WTC11 (cell line): ENCODE measurements at regions not wholly inside any gene's neighbourhood (a gene's known extent, or its start where the extent isn't known, plus 50 kb on each side); places are given as distances from the start of the nearest gene placed in this dataset.
A peak's percentile ranks its signal among the peaks of the same experiment; 100 is the strongest.

Experiments used
- ATAC-seq: fragments of 200-7000 bp; cut with Tn5 transposase; 2 replicates; pipeline ENCODE4 v1.10.0; 2021; ENCODE audit warnings: mild to moderate bottlenecking, moderate library complexity
- CTCF ChIA-PET: fragments of 300-600 bp; sonication (Branson Sonifier 250); formaldehyde crosslinking; loops from one replicate; lab custom pipeline; 2021; ENCODE audit warnings: antibody characterized with exemption; lab: Charles Lee
- POLR2A ChIA-PET: fragments of 350-600 bp; sonication (Branson Sonifier 250); formaldehyde crosslinking; loops from one replicate; lab custom pipeline; 2021; ENCODE audit warnings: antibody characterized with exemption; lab: Charles Lee
- DNase-seq: peaks from one replicate; pipeline ENCODE4 v3.0.0; 2021; ENCODE audit warnings: low spot score
- H3K27ac Mint-ChIP-seq: 2 replicates; pipeline ENCODE4 v1.8.0; 2021; ENCODE audit warnings: mixed read lengths
- H3K27me3 Mint-ChIP-seq: 2 replicates; pipeline ENCODE4 v1.8.0; 2021; ENCODE audit warnings: low read depth, mild to moderate bottlenecking, moderate library complexity, mixed read lengths
- H3K36me3 Mint-ChIP-seq: 2 replicates; pipeline ENCODE4 v1.8.0; 2021; ENCODE audit warnings: mixed read lengths
- H3K4me1 Mint-ChIP-seq: 2 replicates; pipeline ENCODE4 v1.8.0; 2022; ENCODE audit warnings: mixed read lengths
- H3K4me3 Mint-ChIP-seq: 2 replicates; pipeline ENCODE4 v1.8.0; 2021; ENCODE audit warnings: mild to moderate bottlenecking, moderate library complexity, mixed read lengths
- H3K9me3 Mint-ChIP-seq: 2 replicates; pipeline ENCODE4 v1.8.0; 2021; ENCODE audit warnings: mixed read lengths
- AR ChIP-seq: fragments of 250-450 bp; sonication (Bioruptor Pico); IDR thresholded peaks from 2 replicates; pipeline ENCODE4 v1.9.0; 2021; ENCODE audit warnings: mild to moderate bottlenecking
- ATF6 ChIP-seq: sonication (generic); formaldehyde crosslinking; IDR thresholded peaks from 2 replicates; pipeline ENCODE4 v1.8.1; 2023; ENCODE audit warnings: mild to moderate bottlenecking, missing genetic modification reagents
- CREM ChIP-seq: sonication (generic); formaldehyde crosslinking; IDR thresholded peaks from 2 replicates; pipeline ENCODE4 v1.8.1; 2022; ENCODE audit warnings: mild to moderate bottlenecking, missing genetic modification reagents, moderate library complexity
- E2F5 ChIP-seq: sonication (generic); formaldehyde crosslinking; IDR thresholded peaks from 2 replicates; pipeline ENCODE4 v1.8.1; 2022; ENCODE audit warnings: mild to moderate bottlenecking, moderate library complexity, missing genetic modification reagents
- ELF4 ChIP-seq: sonication (generic); formaldehyde crosslinking; IDR thresholded peaks from 2 replicates; pipeline ENCODE4 v1.8.1; 2022; ENCODE audit warnings: low read depth, mild to moderate bottlenecking, moderate library complexity, missing genetic modification reagents
- FOXJ3 ChIP-seq: sonication (generic); formaldehyde crosslinking; IDR thresholded peaks from 2 replicates; pipeline ENCODE4 v1.9.0; 2021; ENCODE audit warnings: missing genetic modification reagents, mild to moderate bottlenecking, borderline replicate concordance
- FOXK1 ChIP-seq: sonication (generic); formaldehyde crosslinking; IDR thresholded peaks from 2 replicates; pipeline ENCODE4 v1.8.0; 2022; ENCODE audit warnings: mild to moderate bottlenecking, moderate library complexity, missing genetic modification reagents
- KAT7 ChIP-seq: sonication (generic); formaldehyde crosslinking; IDR thresholded peaks from 2 replicates; pipeline ENCODE4 v1.8.1; 2023; ENCODE audit warnings: missing genetic modification reagents, mild to moderate bottlenecking, borderline replicate concordance
- MLX ChIP-seq: sonication (generic); formaldehyde crosslinking; IDR thresholded peaks from 2 replicates; pipeline ENCODE4 v1.8.1; 2023; ENCODE audit warnings: mild to moderate bottlenecking, missing genetic modification reagents, moderate library complexity
- MYBL2 ChIP-seq: sonication (generic); formaldehyde crosslinking; IDR thresholded peaks from 2 replicates; pipeline ENCODE4 v1.8.1; 2023; ENCODE audit warnings: mild to moderate bottlenecking, moderate library complexity, missing genetic modification reagents
- NR2C2 ChIP-seq: sonication (generic); formaldehyde crosslinking; IDR thresholded peaks from 2 replicates; pipeline ENCODE4 v1.8.0; 2022; ENCODE audit warnings: mild to moderate bottlenecking, missing genetic modification reagents
- PRDM15 ChIP-seq: sonication (generic); formaldehyde crosslinking; IDR thresholded peaks from 2 replicates; pipeline ENCODE4 v1.8.0; 2022; ENCODE audit warnings: missing genetic modification reagents
- ZNF121 ChIP-seq: sonication (generic); formaldehyde crosslinking; IDR thresholded peaks from 2 replicates; pipeline ENCODE4 v1.8.0; 2023; ENCODE audit warnings: missing genetic modification reagents
- ZNF219 ChIP-seq: sonication (generic); formaldehyde crosslinking; IDR thresholded peaks from 2 replicates; pipeline ENCODE4 v1.8.0; 2023; ENCODE audit warnings: missing genetic modification reagents, mild to moderate bottlenecking, borderline replicate concordance
- ZNF396 ChIP-seq: fragments of 250-450 bp; sonication (Bioruptor Pico); IDR thresholded peaks from 2 replicates; pipeline ENCODE4 v1.8.0; 2021; ENCODE audit warnings: mild to moderate bottlenecking, moderate library complexity, borderline replicate concordance
- ZNF416 ChIP-seq: fragments of 250-450 bp; sonication (Bioruptor Pico); IDR thresholded peaks from 2 replicates; pipeline ENCODE4 v1.9.0; 2021; ENCODE audit warnings: mild to moderate bottlenecking, inconsistent platforms
- ZNF512 ChIP-seq: sonication (generic); formaldehyde crosslinking; IDR thresholded peaks from 2 replicates; pipeline ENCODE4 v1.8.1; 2022; ENCODE audit warnings: missing genetic modification reagents, borderline replicate concordance
- ZSCAN18 ChIP-seq: fragments of 250-450 bp; sonication (Bioruptor Pico); IDR thresholded peaks from 2 replicates; pipeline ENCODE4 v2.1.2; 2022; ENCODE audit warnings: mild to moderate bottlenecking, moderate library complexity

GRCh38 chr6:43904311-43905123 is 134.5 kb downstream of the VEGFA start:
- no peak overlapping the region for H3K27ac Mint-ChIP-seq
- no peak for DNase-seq
- POLR2A ChIA-PET = no interaction called here
- no peaks in the 10 kb centered on the region for H3K27me3 Mint-ChIP-seq
- CTCF ChIA-PET = interaction anchor here (0.5 to 1.3 kb wide), 3 partner anchors 9 to 176 kb away, joined by 3 read pairs; partner anchors contain the start of gene VEGFA
- H3K4me1 Mint-ChIP-seq = peaks cover 8% of the 10 kb centered on the region
- H3K36me3 Mint-ChIP-seq = no peaks in the 10 kb centered on the region
- no peaks in the 10 kb centered on the region for H3K9me3 Mint-ChIP-seq
- H3K4me3 Mint-ChIP-seq = no peak overlapping the region
- ATAC-seq = no peak
- no peak for TF ChIP-seq ZNF396 (CRISPR knock-in tag)
- TF ChIP-seq FOXJ3 (CRISPR knock-in tag) = no peak
- TF ChIP-seq FOXK1 (CRISPR knock-in tag) = no peak
- no peak for TF ChIP-seq ZNF219 (CRISPR knock-in tag)
- TF ChIP-seq ZNF512 (CRISPR knock-in tag) = peak; percentile 47; the same call in 1 of the 2 replicates
- no peak for TF ChIP-seq KAT7 (CRISPR knock-in tag)
- no peak for TF ChIP-seq ATF6
- TF ChIP-seq PRDM15 (CRISPR knock-in tag) = no peak

- no peak overlapping the region for H3K27ac Mint-ChIP-seq
- ATAC-seq (no peak), DNase-seq (no peak)
- CTCF ChIA-PET = interaction anchor here (1.1 to 3.2 kb wide), 3 partner anchors 9 to 159 kb away, joined by 3 to 11 read pairs (median 3); partner anchors contain the start of gene VEGFA
- peaks cover under 1% of the 10 kb centered on the region for H3K4me1 Mint-ChIP-seq
- no peaks in the 10 kb centered on the region for H3K36me3 Mint-ChIP-seq
- POLR2A ChIA-PET = no interaction called here
- no peaks in the 10 kb centered on the region for H3K27me3 Mint-ChIP-seq
- H3K9me3 Mint-ChIP-seq = no peaks in the 10 kb centered on the region
- no peak overlapping the region for H3K4me3 Mint-ChIP-seq
- TF ChIP-seq E2F5 (no peak), ZNF121 (CRISPR knock-in tag) (no peak), CREM (no peak), NR2C2 (no peak), ZSCAN18 (no peak), MYBL2 (CRISPR knock-in tag) (no peak), ZNF416 (CRISPR knock-in tag) (no peak), ELF4 (no peak), MLX (CRISPR knock-in tag) (no peak), AR (CRISPR knock-in tag) (no peak)
Measured at GRCh38 chr6:43903739-43904290, 133.8 kb downstream of the VEGFA start.
